D341Med (cell line): ENCODE measurements at regions not wholly inside any gene's neighbourhood (a gene's known extent, or its start where the extent isn't known, plus 50 kb on each side); places are given as distances from the start of the nearest gene placed in this dataset.
"Not testable (repeated sequence)": the region's sequence is repeated elsewhere in the genome, so short reads cannot be mapped to it uniquely, and the experiment has no call there.

Experiments
- DNase-seq: peaks from one replicate; pipeline ENCODE4 v3.0.0; 2012; ENCODE audit warnings: low spot score

DNA sequence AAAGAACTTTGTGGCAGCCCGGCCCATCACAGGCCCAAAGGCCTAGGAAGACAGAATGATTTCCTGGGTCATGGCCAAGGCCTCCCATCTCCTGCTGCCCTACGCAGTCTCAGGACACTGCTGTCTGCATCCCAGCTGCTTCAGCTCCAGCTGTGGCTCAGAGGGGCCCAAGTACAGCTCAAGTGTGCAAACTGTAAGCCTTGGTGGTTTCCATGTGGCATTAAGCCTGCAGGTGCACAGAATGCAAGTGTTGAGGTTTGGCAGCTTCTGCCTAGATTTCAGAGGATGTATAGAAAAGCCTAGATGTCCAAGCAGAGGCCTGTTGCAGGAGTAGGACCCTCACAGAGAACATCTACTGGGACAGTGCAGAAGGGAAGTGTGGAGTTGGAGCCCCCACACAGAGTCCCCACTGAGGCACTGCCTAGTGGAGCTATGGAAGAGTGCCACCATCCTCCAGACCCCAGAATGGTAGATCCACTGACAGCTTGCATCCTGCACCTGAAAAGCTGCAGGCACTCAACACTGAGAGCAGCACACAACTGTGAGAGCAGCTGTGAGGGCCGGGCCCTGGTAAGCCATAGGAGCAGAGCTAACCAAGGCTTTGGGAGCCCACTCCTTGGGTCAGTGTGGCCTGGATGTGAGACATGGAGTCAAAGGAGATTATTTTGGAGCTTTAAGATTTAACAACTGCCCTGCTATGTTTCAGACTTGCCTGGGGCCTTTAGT, 208.2 kb upstream of the CMC1 start:
- no peak for DNase-seq

DNA sequence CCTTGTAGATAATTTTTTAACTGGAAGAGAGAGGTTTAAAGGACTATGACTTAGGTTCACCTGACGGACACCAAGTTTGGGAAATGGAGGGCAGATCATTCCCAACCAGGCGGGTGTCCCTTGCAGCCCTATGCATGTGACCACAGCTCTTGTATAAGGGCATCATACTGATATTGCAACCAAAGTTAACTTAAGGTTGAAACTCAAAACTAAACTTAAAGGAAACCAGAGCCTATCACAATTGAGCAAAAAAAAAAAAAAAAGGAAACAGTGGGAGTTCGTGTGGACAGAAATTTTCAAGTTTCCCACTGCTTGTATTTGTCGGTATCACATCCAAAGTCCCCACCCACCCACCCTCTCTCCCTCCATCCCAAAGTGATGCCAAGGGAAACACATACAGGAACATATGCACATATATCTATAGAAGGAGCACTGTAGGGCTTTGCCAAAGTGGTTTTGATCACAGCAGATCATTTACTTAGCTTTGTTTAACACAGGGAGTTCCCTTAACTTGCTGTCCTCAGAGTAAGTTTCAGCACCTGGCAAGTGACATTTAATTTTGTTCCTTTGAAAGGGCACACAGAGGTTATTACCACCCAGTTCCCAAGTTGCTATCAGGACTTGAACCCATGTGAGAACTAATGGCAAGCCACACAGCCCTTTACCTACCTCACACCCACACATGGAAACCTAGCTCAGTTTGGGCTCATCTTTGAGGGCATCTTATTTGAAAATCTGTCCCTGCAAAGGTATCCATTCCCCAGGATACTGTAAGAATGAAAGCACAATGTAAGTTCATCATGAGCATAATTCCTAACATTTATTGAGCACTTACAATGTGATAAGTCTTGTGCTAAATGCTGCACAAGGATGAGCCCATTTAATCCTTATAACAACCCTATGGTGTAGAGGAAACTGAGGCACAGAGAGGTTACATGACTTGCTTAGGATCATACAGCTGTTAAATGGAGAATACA, 204.5 kb upstream of the CMC1 start:
- DNase-seq = no peak

DNA sequence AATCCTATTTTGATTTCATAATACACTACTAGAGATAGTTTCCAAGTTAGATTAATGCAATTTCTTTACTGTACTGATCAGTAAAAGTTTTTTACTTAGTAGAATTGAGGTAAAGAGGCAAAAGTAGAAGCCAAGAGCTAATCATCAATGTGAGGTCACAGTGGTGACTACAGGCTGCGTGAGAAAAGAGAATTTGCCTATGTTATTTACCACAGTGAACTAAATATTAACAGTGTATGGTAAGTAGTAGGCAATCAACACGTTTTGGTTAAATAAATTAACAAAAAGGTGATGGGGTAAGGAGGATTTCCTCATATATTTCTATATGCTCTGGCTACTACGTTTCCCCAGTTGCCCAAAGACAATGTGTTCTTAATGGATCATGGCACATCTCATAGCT, 202.2 kb upstream of the CMC1 start:
- DNase-seq = no peak

DNA sequence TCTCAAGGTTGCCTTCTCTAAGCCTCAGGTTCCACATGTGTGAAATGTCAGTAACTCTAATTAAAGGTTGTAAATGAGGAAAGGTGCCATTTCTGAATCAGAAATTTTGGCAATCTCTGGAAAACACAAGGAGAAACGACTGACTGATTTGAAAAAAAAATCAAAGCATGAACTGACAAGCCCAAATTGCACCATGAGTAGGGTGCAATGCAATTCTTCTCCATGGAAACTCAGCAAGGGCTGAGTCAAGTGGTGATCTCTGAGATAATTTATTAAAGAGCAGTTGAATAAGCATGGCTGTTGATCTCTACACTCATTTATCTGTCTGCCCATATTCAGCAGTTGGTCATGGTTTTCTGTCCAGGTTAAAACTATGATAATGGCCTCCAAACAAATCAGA, 201.6 kb upstream of the CMC1 start:
- no peak for DNase-seq

DNA sequence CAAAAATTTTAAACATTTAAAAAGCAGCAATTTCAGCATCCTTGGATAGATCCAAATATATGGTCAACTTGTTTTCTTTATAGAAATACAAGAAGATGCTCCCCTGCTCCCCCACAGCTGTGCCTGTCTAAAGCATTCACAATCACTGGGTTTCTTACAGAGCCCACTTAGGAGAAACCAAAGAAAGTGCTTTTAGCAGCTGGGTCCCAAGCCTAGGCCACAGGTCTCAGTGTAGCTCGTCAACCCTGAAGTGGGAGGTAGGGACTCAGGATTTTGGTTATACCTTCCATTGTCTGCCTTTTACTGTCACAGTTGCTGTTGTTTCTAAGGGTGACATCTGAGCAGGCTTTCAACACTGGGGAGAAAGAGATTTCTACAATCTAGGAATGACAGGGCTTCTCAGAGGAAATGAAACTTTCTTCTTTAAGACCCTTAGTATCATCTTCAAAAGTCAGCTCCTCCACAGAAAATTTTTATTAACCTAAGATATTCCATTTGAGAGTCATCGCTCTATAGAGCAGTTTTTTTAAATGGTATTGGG, 199.3 kb upstream of the CMC1 start:
- no peak for DNase-seq

DNA sequence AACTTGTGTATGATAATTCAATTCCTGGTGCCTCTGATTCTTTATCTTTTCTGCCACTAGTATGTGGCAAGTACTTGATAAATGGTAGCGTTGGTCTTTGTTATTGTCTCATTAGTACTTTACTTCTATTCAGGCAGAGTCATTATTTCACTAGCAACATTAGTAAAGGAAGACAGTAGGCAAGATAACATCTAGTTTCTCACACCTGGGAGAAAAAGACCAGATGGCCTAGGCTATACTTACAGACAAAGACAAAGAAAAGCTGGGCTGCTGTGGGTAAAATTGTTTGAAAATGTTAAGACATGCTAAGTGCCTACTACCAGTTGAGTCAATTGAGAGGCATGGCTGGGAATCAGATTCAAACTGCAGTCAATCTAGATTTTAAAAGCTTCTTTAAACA, 198.7 kb upstream of the CMC1 start:
- DNase-seq = no peak

DNA sequence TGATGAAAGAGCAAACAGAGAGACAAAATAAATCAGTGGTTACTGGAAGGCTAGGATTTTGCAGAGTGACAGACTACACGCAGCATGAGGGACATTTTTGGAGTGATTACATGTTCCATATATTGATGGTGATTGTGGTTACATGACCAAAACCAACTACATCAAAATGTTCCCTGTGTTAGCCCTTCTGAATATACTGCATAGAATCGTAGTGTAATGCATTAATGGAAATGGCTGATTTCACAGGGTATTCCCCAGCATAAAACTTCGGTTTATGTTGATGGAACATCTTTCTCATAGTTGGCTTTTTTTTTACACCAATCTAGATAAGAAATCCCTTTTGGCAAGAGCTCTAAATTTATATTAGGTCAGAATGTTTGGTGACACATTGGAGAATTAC, 191.3 kb upstream of the CMC1 start:
- DNase-seq = no peak

DNA sequence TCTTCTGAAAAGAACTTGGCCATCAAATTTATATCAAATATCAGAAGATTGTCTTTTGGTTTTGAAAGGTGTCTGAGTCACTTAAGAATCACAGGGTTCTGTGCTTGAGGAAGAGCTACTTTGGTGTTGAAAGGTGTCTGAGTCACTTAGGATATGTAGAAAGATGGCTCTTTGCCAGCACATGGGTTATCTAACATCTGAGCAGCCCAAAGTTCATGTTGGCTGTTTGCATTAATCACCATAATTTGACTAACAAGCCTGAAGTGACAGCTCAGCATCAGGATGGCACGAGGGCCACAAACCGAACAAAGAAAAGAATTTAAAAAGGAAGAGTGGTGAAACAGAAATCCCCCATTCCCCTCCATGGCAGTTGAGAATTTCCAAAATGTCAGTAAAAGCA, 190.5 kb upstream of the CMC1 start:
- no peak for DNase-seq

DNA sequence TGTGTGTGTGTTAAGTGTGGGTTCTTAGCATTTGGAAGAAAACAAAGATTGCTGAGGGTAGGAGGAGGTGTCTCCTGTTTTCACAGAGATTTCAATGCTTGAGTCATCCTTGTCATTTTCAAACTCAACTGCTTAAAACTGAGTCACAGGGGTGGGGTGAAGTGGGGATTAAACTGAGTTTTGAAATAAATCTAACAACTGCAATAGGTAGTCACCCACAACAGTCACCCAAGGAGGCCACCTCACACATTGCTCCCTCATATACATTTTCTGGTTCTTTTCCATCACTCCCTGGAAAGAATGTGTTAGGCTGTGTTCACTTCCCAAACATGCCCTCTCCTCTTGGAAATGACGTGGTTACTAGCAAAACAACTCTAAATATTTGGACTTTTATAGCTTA, 187.7 kb upstream of the CMC1 start:
- no peak for DNase-seq

DNA sequence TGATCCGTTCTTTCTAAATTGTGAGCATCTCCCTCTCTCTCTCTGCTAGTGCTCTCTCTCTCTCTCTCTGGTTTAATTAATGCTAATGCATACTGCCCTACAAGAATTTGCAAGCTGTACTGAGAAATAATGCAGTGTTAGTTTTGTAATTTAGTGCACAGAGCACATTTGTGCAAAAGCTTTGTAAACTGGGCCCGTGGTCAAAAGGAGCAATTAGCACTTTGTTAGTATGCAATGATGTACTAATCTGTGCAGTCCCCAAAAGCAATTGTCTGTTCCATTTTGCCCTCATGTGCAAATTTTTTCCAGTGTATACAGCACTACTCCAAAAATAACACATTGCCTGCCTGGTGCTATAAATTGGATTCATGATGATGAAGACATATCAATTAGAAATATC, 184.6 kb upstream of the CMC1 start:
- DNase-seq = no peak

DNA sequence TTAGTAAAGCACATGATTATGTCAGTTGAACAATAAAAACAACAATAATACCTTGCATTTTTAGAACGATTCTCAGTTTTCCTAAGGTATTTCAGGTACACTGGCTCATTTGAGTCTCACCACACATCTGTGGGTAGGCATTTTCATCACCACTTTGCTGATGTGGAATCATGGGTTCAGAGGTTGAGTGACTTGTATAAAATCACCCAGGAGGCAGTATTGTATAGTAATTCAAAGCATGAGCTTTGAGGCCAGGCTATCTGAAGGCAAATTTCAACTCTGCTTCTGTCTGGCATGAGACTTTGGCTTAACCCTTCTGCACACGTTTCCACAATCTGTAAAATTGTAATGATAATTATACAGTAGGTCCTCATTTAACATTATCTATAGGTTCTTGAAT, 183.9 kb upstream of the CMC1 start:
- no peak for DNase-seq

DNA sequence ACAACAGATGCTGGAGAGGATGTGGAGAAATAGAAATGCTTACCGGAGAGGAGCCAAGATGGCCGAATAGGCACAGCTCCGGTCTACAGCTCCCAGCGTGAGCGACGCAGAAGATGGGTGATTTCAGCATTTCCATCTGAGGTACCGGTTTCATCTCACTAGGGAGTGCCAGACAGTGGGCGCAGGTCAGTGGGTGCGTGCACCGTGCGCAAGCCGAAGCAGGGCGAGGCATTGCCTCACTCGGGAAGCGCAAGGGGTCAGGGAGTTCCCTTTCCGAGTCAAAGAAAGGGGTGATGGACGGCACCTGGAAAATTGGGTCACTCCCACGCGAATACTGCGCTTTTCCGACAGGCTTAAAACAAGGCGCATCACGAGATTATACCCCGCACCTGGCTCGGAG, 182.2 kb upstream of the CMC1 start:
- DNase-seq = not testable (repeated sequence)

DNA sequence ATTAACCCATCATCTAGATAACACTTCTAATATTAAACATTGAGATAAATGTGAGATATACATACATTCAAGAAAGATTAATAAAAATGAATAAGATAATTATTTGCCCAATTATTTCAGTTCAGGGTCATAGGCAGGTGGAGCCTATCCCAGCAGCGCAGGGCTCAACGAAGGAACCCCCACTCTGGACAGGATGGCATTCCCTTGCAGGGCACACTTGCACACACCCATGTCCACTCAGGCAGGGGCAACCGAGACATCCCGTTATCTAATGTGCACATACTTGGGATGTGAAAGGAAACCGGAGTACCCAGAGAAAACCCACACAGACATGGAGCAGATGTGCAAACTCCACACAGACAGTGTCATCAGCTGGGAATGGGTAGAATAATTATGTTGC, 175.4 kb upstream of the CMC1 start:
- no peak for DNase-seq

DNA sequence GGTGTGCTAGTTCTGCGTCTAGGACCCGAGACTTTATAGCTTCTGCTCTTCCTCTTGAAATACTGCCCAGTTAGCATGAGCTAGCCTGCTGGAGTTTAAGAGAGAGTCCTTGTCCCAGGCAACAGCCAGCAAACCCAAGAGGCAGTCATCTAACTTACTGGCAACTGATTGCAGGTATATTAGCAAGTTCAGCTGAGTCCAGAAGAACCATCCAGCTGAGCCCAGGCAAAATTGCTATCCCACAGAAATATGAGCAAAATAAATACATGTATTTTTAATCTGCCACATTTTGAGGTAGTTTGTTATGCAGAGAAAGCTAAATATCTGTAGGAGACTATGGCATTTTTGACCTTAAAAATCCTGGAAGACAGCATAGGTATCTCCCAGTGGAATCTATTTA, 174.4 kb upstream of the CMC1 start:
- DNase-seq = no peak

DNA sequence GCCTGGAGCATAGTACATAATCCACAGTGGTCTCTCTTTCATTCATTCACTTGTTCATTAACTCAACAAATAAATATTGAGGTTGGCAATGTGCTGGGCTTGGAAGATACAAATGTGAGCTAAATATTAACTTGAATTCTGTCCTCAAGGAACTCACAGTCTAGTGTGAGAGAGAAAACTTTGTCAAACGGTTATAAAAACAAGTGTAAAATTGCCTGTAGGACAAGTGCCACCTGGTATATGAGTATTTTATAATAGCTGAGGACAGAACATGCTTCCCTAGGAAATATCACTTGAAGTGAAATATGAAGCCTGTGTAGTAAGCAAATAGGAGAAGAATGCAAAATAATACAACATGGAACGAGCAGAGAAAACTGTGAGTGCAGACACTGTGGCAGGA, 173.1 kb upstream of the CMC1 start:
- no peak for DNase-seq

DNA sequence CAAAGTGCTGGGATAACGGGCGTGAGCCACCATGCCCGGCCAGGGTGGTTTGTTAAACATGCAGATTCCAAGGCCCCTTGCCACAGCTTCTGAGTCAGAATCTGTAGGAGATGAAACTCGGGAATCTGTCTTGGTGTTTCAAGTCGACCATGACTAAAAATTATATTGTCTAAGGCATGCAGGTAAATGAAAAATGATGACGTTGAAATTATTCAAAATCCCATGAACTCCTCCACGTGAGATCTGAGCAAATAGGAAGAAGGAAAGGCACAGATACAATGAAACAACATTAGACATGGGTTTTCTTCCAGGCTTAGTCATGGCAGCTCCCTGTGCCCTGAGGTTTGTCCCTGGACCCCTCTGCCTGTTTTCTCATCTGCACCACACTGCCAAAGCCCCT, 172.0 kb upstream of the CMC1 start:
- DNase-seq = no peak

DNA sequence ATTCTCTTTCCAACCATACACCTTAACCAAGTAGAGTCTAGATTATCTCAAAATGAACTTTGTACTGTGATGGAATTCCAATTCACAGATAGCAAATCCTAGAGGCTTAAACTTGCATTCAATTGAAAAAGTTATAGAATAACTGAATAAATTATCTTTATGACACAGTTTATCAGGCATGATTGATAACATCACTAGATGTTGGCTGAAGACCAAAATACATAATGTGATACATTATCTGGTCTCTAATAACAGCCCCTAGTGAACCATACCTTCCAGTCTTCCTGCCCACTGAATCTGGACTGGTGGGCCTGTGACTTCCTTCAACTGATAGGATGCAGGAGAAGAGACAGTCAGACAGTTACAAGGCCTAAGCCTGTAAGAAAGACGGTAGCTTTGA, 165.2 kb upstream of the CMC1 start:
- no peak for DNase-seq

DNA sequence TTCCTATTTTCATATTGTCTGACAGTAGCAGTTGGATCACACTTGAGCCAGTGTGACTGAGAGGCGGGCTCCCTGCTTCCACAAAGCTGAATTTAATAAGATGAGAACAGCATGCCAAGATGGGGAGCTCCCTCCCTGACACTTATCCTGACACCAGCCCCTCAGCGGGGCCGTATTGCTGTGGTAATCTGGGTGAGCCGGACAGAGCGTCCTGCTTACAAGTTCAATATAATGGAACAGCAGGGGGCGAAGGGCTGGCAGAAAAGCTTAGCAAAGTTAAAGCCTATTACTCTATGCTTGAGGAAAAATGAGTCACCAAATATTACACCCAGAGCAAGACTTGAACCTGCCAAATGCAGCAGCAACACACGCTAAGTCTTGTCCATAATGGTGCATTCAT, 163.8 kb upstream of the CMC1 start:
- peak; percentile 21 for DNase-seq

DNA sequence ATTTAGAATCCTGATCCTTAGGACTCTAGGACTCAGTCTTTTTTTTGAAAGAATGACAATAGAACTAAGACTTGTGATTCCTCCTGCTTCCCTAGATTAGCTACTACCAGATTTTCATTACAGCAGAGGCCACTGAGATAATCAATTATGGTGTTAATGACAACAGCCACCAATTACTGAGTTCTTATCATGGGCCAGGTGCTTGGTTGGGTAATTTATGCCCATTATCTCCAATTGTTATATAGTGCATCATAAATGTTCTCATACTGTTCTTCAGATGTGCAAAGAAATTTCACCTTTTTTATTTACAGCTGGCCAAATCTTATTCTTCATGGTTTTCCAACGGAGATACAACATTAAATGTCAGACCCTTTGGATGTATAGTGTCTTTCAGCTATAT, 162.9 kb upstream of the CMC1 start:
- DNase-seq = no peak

DNA sequence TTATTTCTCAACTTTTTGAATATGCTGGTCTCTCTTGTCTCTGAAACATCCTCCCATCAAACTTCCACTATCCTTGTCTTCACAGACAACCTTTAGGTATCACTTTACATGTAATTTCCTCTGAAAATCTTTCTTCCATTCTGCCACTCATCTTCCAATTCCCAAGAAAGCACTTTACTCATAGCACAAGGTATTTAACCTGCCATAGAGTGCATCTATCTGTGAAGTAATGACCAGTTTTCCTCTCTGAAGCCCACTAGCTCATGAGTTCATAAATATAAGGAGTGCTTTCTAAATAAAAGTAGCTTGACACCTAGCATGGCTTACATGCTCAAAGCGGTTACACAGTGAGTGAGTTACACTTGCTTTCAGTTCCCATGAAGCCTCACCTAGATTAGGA, 160.7 kb upstream of the CMC1 start:
- DNase-seq = no peak

DNA sequence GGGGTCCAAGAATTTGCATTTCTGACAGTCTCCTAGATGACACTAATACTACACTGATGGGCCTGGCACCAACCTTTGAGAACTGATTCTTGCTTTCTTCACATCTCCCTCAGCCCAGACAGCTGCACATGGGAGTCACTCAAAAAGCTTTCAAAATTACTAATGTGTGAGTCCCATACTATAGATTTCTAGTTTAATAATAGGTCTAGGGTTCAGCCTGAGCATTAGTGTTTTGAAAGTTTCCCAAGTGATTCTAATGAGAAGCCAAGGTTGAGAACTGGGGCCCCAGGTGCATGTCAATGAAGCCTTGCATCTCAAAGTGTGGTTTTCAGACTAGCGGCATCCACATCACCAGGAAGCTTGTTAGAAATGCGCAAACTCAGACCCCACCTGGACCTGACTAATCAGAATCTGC, 159.9 kb upstream of the CMC1 start:
- no peak for DNase-seq

DNA sequence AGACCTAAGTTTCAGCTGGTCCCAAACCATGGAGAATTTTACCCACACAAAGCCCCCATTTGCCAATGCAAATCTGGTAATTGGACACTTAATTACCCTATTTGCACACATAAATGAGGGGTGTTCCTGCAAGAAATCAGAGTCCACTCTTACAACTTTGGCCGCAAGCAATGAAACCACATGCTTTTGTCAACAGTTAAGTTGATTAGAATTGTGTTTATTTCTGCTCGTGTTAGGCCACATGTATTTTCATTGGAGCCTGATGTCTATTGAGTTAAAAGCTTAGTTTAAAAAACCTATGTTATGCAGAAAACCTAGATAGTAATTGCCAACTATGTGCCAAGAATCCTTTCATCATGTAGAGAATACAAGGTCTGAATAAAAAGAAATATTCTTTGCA, 153.8 kb upstream of the CMC1 start:
- DNase-seq = no peak

DNA sequence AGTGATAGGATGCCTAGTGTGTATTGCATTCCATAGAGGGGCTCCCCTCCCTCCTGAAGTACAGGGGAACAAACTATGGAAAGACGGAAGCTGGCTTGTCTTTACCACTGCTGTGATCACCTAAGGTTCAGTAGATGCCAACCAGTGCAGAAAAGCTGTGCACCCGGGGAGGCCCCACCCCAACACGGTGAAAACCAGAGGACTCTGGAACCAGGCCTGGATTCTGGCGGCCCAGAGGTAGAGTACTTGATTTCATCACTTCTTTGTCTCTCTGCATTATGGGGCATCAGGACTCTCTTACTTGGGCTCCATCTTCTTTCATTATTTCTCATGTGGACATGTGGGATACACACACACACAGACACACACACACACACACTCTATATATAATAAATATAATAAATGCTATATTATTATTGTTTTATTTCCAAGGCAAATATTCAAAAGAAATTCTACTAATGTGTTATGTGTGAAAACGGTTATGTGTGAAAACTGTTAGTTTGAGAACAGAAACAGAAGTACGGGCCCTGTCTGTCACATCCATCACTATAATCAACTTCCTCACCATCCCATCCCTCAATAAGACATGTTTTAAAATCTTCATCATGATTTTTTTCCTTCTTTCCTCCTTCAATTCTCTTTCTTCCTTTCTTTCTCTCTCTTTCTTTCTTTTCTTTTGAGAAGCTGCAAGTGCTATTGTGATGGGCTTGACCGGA, 152.4 kb upstream of the CMC1 start:
- no peak for DNase-seq
